Vagina (tissue), 2 donors: ENCODE measurements at regions not wholly inside any gene's neighbourhood (a gene's known extent, or its start where the extent isn't known, plus 50 kb on each side); places are given as distances from the start of the nearest gene placed in this dataset.

Experiments
- POLR2A ChIP-seq, 2 donors: fragments of 450-650 bp; IDR thresholded peaks; one replicate each; pipeline ENCODE4 v1.6.1; 2017; ENCODE audit warnings: antibody characterized with exemption in 2 of 2, mild to moderate bottlenecking in 2 of 2, moderate library complexity in 2 of 2
- POLR2AphosphoS5 ChIP-seq, 2 donors: sonication (generic); formaldehyde crosslinking; IDR thresholded peaks; one replicate each; pipeline ENCODE4 v1.9.0; 2017; ENCODE audit warnings: antibody characterized with exemption in 2 of 2, mild to moderate bottlenecking in 2 of 2, low read depth in 1 of 2; ENCODE audit not compliant: insufficient read depth in 1 of 2
- TF ChIP-seq, protein P1 (sequence below), 3 experiments: fragments of 450-650 bp in 2 of 3; fragments of 200-600 bp in 1 of 3; sonication (generic) in 1 of 3; IDR thresholded peaks; one replicate each; pipeline ENCODE4 v1.5.1; 2017 to 2019; ENCODE audit warnings: antibody characterized with exemption in 3 of 3, mild to moderate bottlenecking in 2 of 3, moderate library complexity in 2 of 3

- TF ChIP-seq, protein P1, sequence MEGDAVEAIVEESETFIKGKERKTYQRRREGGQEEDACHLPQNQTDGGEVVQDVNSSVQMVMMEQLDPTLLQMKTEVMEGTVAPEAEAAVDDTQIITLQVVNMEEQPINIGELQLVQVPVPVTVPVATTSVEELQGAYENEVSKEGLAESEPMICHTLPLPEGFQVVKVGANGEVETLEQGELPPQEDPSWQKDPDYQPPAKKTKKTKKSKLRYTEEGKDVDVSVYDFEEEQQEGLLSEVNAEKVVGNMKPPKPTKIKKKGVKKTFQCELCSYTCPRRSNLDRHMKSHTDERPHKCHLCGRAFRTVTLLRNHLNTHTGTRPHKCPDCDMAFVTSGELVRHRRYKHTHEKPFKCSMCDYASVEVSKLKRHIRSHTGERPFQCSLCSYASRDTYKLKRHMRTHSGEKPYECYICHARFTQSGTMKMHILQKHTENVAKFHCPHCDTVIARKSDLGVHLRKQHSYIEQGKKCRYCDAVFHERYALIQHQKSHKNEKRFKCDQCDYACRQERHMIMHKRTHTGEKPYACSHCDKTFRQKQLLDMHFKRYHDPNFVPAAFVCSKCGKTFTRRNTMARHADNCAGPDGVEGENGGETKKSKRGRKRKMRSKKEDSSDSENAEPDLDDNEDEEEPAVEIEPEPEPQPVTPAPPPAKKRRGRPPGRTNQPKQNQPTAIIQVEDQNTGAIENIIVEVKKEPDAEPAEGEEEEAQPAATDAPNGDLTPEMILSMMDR (IDR thresholded peaks at IDR 0.05), result no peak
- TF ChIP-seq POLR2AphosphoS5 (IDR thresholded peaks at IDR 0.05; ENCODE audit: insufficient read depth in 1 of 2, low read depth in 1 of 2) (no peak), POLR2A (IDR thresholded peaks at IDR 0.05) (no peak)
Observed at GRCh38 chr7:25358926-25359325, 130.6 kb upstream of the NPVF start.
